Liver (tissue), 8 donors: ENCODE measurements at regions not wholly inside any gene's neighbourhood (a gene's known extent, or its start where the extent isn't known, plus 50 kb on each side); places are given as distances from the start of the nearest gene placed in this dataset.
"Not testable (repeated sequence)": the region's sequence is repeated elsewhere in the genome, so short reads cannot be mapped to it uniquely, and the experiment has no call there.

Source experiments
- DNase-seq: peaks from one replicate; pipeline ENCODE4 v3.0.0-alpha.2; 2017; ENCODE audit warnings: low spot score
- H3K27ac ChIP-seq, 2 donors: one replicate each; pipeline ENCODE4 v1.7.0; 2013; ENCODE audit warnings: inconsistent platforms in 2 of 2, low read length in 2 of 2, control low read depth in 1 of 2, low read depth in 1 of 2, mild to moderate bottlenecking in 1 of 2
- H3K27me3 ChIP-seq, 4 donors: one replicate each; pipeline versions ENCODE4 v1.6.1 to v1.7.0; 2013; ENCODE audit warnings: low read length in 3 of 4, inconsistent platforms in 1 of 4, mild to moderate bottlenecking in 1 of 4, moderate library complexity in 1 of 4; ENCODE audit not compliant: control insufficient read depth in 4 of 4, insufficient read depth in 4 of 4
- H3K36me3 ChIP-seq, 4 donors: one replicate each; pipeline versions ENCODE4 v1.6.1 to v1.7.0; 2013; ENCODE audit warnings: low read length in 3 of 4, mild to moderate bottlenecking in 3 of 4, low read depth in 1 of 4, moderate library complexity in 1 of 4; ENCODE audit not compliant: control insufficient read depth in 4 of 4, insufficient read depth in 3 of 4
- H3K4me1 ChIP-seq, 4 donors: one replicate each; pipeline versions ENCODE4 v1.6.1 to v1.7.0; 2013; ENCODE audit warnings: low read length in 3 of 4, mild to moderate bottlenecking in 3 of 4, moderate library complexity in 1 of 4; ENCODE audit not compliant: control insufficient read depth in 4 of 4, insufficient read depth in 4 of 4
- H3K4me3 ChIP-seq, 3 donors: one replicate each; pipeline versions ENCODE4 v1.6.1 to v1.7.0; 2013; ENCODE audit warnings: low read length in 3 of 3, control low read depth in 1 of 3, low read depth in 1 of 3, mild to moderate bottlenecking in 1 of 3
- H3K9ac ChIP-seq, 2 donors: one replicate each; pipeline ENCODE4 v1.7.0; 2013; ENCODE audit warnings: low read length in 2 of 2, mild to moderate bottlenecking in 2 of 2, moderate library complexity in 2 of 2, control low read depth in 1 of 2, low read depth in 1 of 2
- H3K9me3 ChIP-seq, 4 donors: one replicate each; pipeline versions ENCODE4 v1.6.1 to v1.7.0; 2013; ENCODE audit warnings: low read length in 3 of 4; ENCODE audit not compliant: control insufficient read depth in 4 of 4
- EGR1 ChIP-seq, 2 donors: IDR thresholded peaks; 2 replicates each; pipeline ENCODE4 v1.6.1; 2016 to 2018; ENCODE audit warnings: antibody characterized with exemption in 2 of 2, low read depth in 2 of 2
- FOXA1 ChIP-seq: IDR thresholded peaks from 2 replicates; pipeline ENCODE4 v1.6.1; 2016; ENCODE audit warnings: antibody characterized with exemption
- FOXA2 ChIP-seq: IDR thresholded peaks from 2 replicates; pipeline ENCODE4 v1.6.1; 2016; ENCODE audit warnings: antibody characterized with exemption
- GABPA ChIP-seq, 2 donors: IDR thresholded peaks in 1 of 2; conservative IDR thresholded peaks in 1 of 2; 2 replicates each; pipeline ENCODE4 v1.6.1; 2016; ENCODE audit warnings: antibody characterized with exemption in 2 of 2, mild to moderate bottlenecking in 1 of 2, moderate library complexity in 1 of 2
- HNF4A ChIP-seq, 2 donors: conservative IDR thresholded peaks; 2 replicates each; pipeline ENCODE4 v1.6.1; 2016; ENCODE audit warnings: antibody characterized with exemption in 2 of 2, mild to moderate bottlenecking in 2 of 2
- HNF4G ChIP-seq: IDR thresholded peaks from 2 replicates; pipeline ENCODE4 v1.6.1; 2016; ENCODE audit warnings: antibody characterized with exemption
- JUND ChIP-seq, 2 donors: IDR thresholded peaks; 2 replicates each; pipeline ENCODE4 v1.6.1; 2016; ENCODE audit warnings: antibody characterized with exemption in 2 of 2
- NR2F2 ChIP-seq: IDR thresholded peaks from 2 replicates; pipeline ENCODE4 v1.6.1; 2016; ENCODE audit warnings: antibody characterized with exemption
- RAD21 ChIP-seq, 2 donors: IDR thresholded peaks; 2 replicates each; pipeline ENCODE4 v1.6.1; 2016; ENCODE audit warnings: antibody characterized with exemption in 2 of 2, mild to moderate bottlenecking in 2 of 2
- RXRA ChIP-seq, 2 donors: IDR thresholded peaks; 2 replicates each; pipeline ENCODE4 v1.6.1; 2017 to 2018; ENCODE audit warnings: antibody characterized with exemption in 2 of 2, mild to moderate bottlenecking in 1 of 2
- SP1 ChIP-seq: IDR thresholded peaks from 2 replicates; pipeline ENCODE4 v1.6.1; 2018; ENCODE audit warnings: antibody characterized with exemption, mild to moderate bottlenecking
- TAF1 ChIP-seq: conservative IDR thresholded peaks from 2 replicates; pipeline ENCODE4 v1.6.1; 2016; ENCODE audit warnings: antibody characterized with exemption, mild to moderate bottlenecking
- WGBS: extraction: QIAGEN DNeasy Blood & Tissue Kit; methylation state at CpG from one replicate; pipeline ENCODE4 v1.1.7; 2013; 5-methylcytosine and 5-hydroxymethylcytosine counted together
- TF ChIP-seq, protein P1 (sequence below): fragments of 150-350 bp; IDR thresholded peaks from 2 replicates; pipeline ENCODE4 v1.5.1; 2017; ENCODE audit warnings: improper control_type of control experiment, low read depth, low read length; ENCODE audit not compliant: missing input control
- TF ChIP-seq, protein P2 (sequence below): IDR thresholded peaks from 2 replicates; pipeline ENCODE4 v1.6.1; 2016; ENCODE audit warnings: antibody characterized with exemption
- TF ChIP-seq, protein P3 (sequence below): IDR thresholded peaks from 2 replicates; pipeline ENCODE4 v1.6.1; 2016; ENCODE audit warnings: antibody characterized with exemption
- donor health status: healthy.
- donor health status: healthy.
- donor health status: healthy.
- donor health status: healthy.
- donor health status: healthy.

DNA sequence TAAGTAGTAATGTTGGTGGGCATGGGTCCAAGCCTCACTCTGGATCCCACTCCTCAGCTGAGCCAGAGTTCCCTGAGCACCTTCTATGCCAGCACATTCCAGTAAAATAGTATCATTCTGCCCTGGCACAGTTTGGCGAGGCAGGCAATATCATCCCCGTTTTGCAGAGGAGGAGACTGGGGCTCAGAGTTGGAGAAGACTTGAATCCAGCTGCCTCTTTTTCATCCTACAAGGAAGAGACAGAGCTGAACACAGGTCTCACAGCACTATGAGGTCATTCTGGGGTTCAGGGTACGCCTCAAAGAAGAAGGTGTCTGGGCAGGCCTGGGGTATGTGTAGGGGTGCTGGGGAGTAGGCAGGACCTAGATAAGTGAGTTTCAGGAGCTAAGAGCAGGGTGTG lies 103.9 kb upstream of the STX18 start (continued):
- TF ChIP-seq, protein P1, sequence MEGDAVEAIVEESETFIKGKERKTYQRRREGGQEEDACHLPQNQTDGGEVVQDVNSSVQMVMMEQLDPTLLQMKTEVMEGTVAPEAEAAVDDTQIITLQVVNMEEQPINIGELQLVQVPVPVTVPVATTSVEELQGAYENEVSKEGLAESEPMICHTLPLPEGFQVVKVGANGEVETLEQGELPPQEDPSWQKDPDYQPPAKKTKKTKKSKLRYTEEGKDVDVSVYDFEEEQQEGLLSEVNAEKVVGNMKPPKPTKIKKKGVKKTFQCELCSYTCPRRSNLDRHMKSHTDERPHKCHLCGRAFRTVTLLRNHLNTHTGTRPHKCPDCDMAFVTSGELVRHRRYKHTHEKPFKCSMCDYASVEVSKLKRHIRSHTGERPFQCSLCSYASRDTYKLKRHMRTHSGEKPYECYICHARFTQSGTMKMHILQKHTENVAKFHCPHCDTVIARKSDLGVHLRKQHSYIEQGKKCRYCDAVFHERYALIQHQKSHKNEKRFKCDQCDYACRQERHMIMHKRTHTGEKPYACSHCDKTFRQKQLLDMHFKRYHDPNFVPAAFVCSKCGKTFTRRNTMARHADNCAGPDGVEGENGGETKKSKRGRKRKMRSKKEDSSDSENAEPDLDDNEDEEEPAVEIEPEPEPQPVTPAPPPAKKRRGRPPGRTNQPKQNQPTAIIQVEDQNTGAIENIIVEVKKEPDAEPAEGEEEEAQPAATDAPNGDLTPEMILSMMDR = no peak
- TF ChIP-seq HNF4A (conservative IDR thresholded peaks at IDR 0.05) = no peak
- TF ChIP-seq, protein P2, sequence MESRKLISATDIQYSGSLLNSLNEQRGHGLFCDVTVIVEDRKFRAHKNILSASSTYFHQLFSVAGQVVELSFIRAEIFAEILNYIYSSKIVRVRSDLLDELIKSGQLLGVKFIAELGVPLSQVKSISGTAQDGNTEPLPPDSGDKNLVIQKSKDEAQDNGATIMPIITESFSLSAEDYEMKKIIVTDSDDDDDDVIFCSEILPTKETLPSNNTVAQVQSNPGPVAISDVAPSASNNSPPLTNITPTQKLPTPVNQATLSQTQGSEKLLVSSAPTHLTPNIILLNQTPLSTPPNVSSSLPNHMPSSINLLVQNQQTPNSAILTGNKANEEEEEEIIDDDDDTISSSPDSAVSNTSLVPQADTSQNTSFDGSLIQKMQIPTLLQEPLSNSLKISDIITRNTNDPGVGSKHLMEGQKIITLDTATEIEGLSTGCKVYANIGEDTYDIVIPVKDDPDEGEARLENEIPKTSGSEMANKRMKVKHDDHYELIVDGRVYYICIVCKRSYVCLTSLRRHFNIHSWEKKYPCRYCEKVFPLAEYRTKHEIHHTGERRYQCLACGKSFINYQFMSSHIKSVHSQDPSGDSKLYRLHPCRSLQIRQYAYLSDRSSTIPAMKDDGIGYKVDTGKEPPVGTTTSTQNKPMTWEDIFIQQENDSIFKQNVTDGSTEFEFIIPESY = no peak
- no peak for TF ChIP-seq NR2F2
- no peak for TF ChIP-seq EGR1 (IDR thresholded peaks at IDR 0.05; ENCODE audit: low read depth in 2 of 2)
- TF ChIP-seq RAD21 (IDR thresholded peaks at IDR 0.05) = no peak

DNA sequence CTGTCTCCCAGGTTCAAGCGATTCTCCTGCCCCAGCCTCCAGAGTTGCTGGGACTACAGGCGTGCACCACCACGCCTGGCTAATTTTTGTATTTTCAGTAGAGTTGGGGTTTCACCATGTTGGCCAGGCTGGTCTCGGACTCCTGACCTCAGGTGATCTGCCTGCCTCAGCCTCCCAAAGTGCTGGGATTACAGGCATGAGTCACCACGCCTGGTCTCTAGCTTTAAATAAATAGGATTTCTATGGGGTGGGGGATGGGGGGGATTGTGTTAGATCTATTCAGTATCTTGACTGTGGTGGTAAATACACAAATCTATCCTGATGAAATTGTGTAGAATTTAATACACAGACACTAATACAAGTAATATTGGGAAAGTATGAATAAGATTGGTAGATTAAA lies 102.4 kb upstream of the STX18 start:
- 97% methylated on average over 5 of the region's 5 CpGs for WGBS
- H3K36me3 ChIP-seq, DNase-seq, H3K27ac ChIP-seq, H3K4me3 ChIP-seq, H3K9me3 ChIP-seq, H3K4me1 ChIP-seq, H3K27me3 ChIP-seq, H3K9ac ChIP-seq: not testable (repeated sequence)

DNA sequence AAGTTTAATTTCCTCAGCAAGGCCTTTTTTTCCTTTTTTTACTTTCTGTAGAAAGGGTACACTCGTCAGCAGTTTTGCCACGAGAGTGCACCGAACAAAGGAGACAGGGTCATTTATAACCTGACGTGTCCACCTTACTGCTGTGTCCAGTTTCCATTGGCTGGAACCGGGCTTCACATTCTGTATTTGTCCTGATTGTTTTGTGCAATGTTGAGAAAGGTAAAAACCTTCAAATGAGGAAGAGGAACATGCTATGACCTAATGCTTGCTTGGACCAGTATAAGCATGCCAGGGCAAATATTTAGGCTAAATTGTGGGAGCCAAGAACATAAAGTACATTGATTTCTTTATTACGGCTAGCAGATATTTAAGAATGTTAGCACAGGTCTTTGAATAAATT lies 101.9 kb upstream of the STX18 start:
- not testable (repeated sequence) for DNase-seq, H3K9ac ChIP-seq
- WGBS = 89% methylated on average over 6 of the region's 6 CpGs

DNA sequence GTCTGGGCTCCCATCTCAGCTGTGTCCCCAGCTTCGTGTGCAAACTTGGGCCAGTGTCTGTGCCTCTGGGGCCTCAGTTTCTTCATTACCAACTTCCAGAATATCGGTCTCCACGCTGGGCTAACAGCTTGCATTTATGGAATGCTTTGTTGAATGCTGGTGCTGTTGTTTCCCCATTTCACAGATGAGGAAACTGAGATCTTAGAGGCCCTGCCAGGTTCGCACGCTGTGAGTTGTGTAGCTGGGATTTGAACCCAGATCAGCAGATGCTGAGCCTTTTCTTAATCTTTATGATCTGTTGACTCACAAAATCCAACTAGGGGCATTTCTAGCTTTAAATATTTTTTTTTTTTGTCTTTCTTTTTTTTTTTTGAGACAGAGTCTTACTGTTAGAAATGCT lies 101.5 kb upstream of the STX18 start:
- Histone ChIP-seq H3K27ac (no peak overlapping the region), H3K9me3 (peaks cover 0 to 4% (median 0%) of the 10 kb centered on the region in 4 donors), H3K36me3 (no peaks in the 10 kb centered on the region), H3K4me1 (no peaks in the 10 kb centered on the region), H3K27me3 (no peaks in the 10 kb centered on the region), H3K4me3 (no peak overlapping the region), H3K9ac (no peak overlapping the region)
- DNase-seq = no peak
- WGBS = 96% methylated on average over 5 of the region's 5 CpGs
- TF ChIP-seq RXRA (IDR thresholded peaks at IDR 0.05) = no peak
- no peak for TF ChIP-seq FOXA2
- TF ChIP-seq, protein P1 = no peak
- TF ChIP-seq HNF4G = no peak
- TF ChIP-seq JUND (IDR thresholded peaks at IDR 0.05) = no peak
- TF ChIP-seq TAF1 = no peak
- TF ChIP-seq SP1 = no peak
- TF ChIP-seq GABPA (IDR thresholded peaks at IDR 0.05 in 1 of 2, conservative IDR thresholded peaks at IDR 0.05 in 1 of 2) = no peak
- no peak for TF ChIP-seq HNF4A (conservative IDR thresholded peaks at IDR 0.05)
- TF ChIP-seq, protein P2 = no peak
- TF ChIP-seq, protein P3, sequence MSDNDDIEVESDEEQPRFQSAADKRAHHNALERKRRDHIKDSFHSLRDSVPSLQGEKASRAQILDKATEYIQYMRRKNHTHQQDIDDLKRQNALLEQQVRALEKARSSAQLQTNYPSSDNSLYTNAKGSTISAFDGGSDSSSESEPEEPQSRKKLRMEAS = no peak
- TF ChIP-seq RAD21 (IDR thresholded peaks at IDR 0.05) = no peak
- no peak for TF ChIP-seq FOXA1
- TF ChIP-seq NR2F2 = no peak
- TF ChIP-seq EGR1 (IDR thresholded peaks at IDR 0.05; ENCODE audit: low read depth in 2 of 2) = no peak

More for the DNA sequence above, 101.9 kb upstream of the STX18 start:
- not testable (repeated sequence) for H3K36me3 ChIP-seq, H3K9me3 ChIP-seq, H3K27ac ChIP-seq, H3K27me3 ChIP-seq, H3K4me1 ChIP-seq, H3K4me3 ChIP-seq
